Central memory CD8-positive, alpha-beta T cell (primary cell): ENCODE measurements at regions not wholly inside any gene's neighbourhood (a gene's known extent, or its start where the extent isn't known, plus 50 kb on each side); places are given as distances from the start of the nearest gene placed in this dataset.

ENCODE experiments used
- ATAC-seq: fragments of 150-1000 bp; cut with Tn5 transposase; replicated peaks from 2 replicates; pipeline ENCODE4 v1.10.0; 2022; ENCODE audit warnings: mild to moderate bottlenecking, moderate FRiP score, moderate number of reproducible peaks; ENCODE audit not compliant: poor library complexity, severe bottlenecking; ENCODE audit errors: extremely low read depth
- DNase-seq, 2 donors: peaks; one replicate each; pipeline ENCODE4 v3.0.0; 2021; ENCODE audit warnings: low spot score in 2 of 2
- H3K27ac Mint-ChIP-seq: one replicate; pipeline ENCODE4 v1.8.0; 2022; ENCODE audit warnings: low read depth, mild to moderate bottlenecking, moderate library complexity, mixed read lengths
- H3K27me3 Mint-ChIP-seq: one replicate; pipeline ENCODE4 v1.8.0; 2022; ENCODE audit warnings: mixed read lengths
- H3K36me3 Mint-ChIP-seq: one replicate; pipeline ENCODE4 v1.8.0; 2022; ENCODE audit warnings: mild to moderate bottlenecking, moderate library complexity, mixed read lengths; ENCODE audit not compliant: insufficient read depth
- H3K4me1 Mint-ChIP-seq: one replicate; pipeline ENCODE4 v1.8.0; 2022; ENCODE audit warnings: mixed read lengths
- H3K4me3 Mint-ChIP-seq: one replicate; pipeline ENCODE4 v1.8.0; 2022; ENCODE audit warnings: mild to moderate bottlenecking, moderate library complexity, mixed read lengths
- H3K9me3 Mint-ChIP-seq: one replicate; pipeline ENCODE4 v1.8.0; 2022; ENCODE audit warnings: mixed read lengths

GRCh38 chr22:46061124-46061500 is 84.2 kb upstream of the WNT7B start:
- Mint-ChIP-seq H3K4me1 (peaks cover 33% of the 10 kb centered on the region), H3K4me3 (no peak overlapping the region), H3K27ac (no peak overlapping the region), H3K9me3 (no peaks in the 10 kb centered on the region), H3K36me3 (peaks cover 10% of the 10 kb centered on the region), H3K27me3 (no peaks in the 10 kb centered on the region)
- DNase-seq (no peak), ATAC-seq (no peak)

DNA sequence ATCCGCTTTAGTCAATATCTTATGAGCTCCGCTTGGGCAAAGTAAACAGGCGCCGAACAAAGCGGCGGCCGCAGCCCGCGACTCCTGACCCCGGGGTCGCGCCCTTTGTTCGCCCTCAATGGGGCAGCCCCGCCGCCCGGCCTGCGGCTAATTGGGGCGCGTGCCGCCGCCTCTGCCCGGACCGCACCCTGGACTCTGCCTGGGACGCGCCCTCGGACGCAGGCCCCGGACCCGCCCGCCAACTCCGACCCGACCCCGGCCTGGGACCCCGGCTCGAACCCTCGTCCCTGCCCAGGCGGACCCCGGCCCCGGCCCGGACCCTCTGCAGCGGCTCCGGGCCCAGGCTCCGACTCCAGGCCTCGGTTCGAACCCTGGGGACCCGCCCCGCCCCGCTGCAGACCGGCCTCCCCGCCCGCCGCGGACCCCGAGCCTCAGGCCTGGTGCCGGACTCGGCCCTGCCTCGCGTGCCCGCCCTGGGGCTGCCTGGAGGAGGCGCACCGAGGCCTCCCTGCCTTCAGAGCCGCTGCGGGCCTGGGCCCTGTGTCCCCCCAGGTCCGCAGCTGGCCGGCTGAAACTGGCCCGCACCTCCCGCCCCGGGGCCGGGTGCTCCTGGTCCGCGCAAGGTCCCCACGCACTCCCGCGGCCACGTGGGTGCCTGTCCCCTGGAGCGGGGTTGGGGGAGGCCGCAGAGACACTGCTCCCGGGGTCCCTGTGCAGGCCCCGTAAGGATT is 84.7 kb upstream of the WNT7B start:
- Mint-ChIP-seq H3K9me3 (no peaks in the 10 kb centered on the region), H3K4me3 (no peak overlapping the region), H3K27ac (no peak overlapping the region), H3K36me3 (peaks cover 9% of the 10 kb centered on the region), H3K4me1 (peaks cover 34% of the 10 kb centered on the region), H3K27me3 (no peaks in the 10 kb centered on the region)
- no peak for DNase-seq
- ATAC-seq: no peak

DNA sequence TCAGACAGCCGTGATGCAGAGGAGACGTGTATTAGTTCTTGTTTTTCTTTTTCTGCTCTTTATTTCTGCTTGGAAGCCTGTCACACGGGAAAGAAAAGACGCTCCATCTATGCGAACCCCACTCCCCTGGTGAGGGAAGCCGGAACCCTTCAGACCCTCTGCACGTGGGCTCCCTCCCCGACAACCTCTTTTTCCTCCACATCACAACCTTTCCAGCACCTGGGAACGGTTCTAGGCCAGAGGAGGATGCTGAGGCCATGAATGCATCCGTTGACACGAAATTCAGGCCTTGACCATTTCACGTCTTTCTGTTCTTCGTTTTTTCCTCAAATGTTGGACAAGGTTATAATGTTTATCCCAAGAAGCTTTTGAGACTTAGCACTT is 85.3 kb upstream of the WNT7B start:
- Mint-ChIP-seq H3K4me3 (no peak overlapping the region), H3K27me3 (no peaks in the 10 kb centered on the region), H3K4me1 (peaks cover 39% of the 10 kb centered on the region)

GRCh38 chr22:46062971-46063631 is 86.1 kb upstream of the WNT7B start:
- Mint-ChIP-seq H3K4me1 (peaks cover 35% of the 10 kb centered on the region), H3K27me3 (no peaks in the 10 kb centered on the region), H3K4me3 (no peak overlapping the region), H3K36me3 (peaks cover 9% of the 10 kb centered on the region), H3K9me3 (no peaks in the 10 kb centered on the region), H3K27ac (no peak overlapping the region)
- ATAC-seq (no peak), DNase-seq (no peak)

More for the DNA sequence above, 85.3 kb upstream of the WNT7B start:
- peaks cover 9% of the 10 kb centered on the region for H3K36me3 Mint-ChIP-seq
- no peak for ATAC-seq
- H3K9me3 Mint-ChIP-seq: no peaks in the 10 kb centered on the region
- H3K27ac Mint-ChIP-seq: no peak overlapping the region
- no peak for DNase-seq

GRCh38 chr22:46063846-46064227 is 86.5 kb upstream of the PPARA start:
- ATAC-seq (no peak), DNase-seq (no peak)
- Mint-ChIP-seq H3K4me3 (no peak overlapping the region), H3K9me3 (no peaks in the 10 kb centered on the region), H3K27me3 (no peaks in the 10 kb centered on the region), H3K36me3 (peaks cover 9% of the 10 kb centered on the region), H3K27ac (no peak overlapping the region), H3K4me1 (peaks cover 37% of the 10 kb centered on the region)

- Mint-ChIP-seq H3K36me3 (peaks cover 9% of the 10 kb centered on the region), H3K27ac (no peak overlapping the region), H3K4me1 (peaks cover 43% of the 10 kb centered on the region), H3K4me3 (no peak overlapping the region), H3K9me3 (no peaks in the 10 kb centered on the region), H3K27me3 (no peaks in the 10 kb centered on the region)
- no peak for DNase-seq
- no peak for ATAC-seq
Observed at GRCh38 chr22:46064228-46064965, 85.9 kb upstream of the PPARA start.

- ATAC-seq: no peak
- Mint-ChIP-seq H3K36me3 (peaks cover 9% of the 10 kb centered on the region), H3K27me3 (no peaks in the 10 kb centered on the region), H3K27ac (no peak overlapping the region), H3K4me1 (peaks cover 47% of the 10 kb centered on the region), H3K9me3 (no peaks in the 10 kb centered on the region), H3K4me3 (no peak overlapping the region)
- DNase-seq: no peak
Observed at GRCh38 chr22:46064966-46065666, 85.2 kb upstream of the PPARA start.

DNA sequence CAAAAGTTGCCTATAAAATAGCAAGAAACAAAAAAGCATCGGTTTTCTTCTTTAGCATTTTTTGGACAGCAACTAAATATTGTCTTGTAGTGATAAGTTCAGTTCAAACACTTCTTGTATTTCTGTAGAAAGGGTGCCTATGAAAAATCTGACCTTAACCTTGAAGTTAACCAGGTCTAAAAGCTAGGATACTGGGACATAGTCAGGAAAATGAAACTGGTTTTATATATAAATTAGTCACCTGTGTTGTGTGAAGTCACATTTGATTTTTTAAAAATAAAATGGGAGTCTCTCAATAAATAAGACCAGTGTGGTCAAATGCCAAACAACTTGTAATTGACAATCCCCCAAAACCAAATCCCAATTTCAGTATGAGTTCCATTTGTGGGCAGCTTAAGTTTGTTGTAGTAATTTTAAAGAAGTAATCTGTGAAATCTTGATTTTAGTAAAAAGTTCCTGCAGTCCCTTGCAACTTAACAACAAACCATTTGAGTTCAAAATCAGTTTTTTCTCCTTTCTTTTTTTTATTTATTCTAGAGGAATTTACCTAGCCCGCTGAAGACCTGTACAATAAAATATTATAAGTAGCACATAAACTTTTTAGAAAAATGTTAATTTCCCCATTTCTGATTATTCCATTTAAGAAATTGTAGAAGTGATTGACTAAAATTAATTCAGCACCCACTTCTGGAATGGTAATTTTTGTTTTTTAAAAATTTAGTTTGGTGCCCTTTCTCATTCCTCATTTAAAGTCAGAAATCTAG is 84.5 kb upstream of the PPARA start:
- ATAC-seq (no peak), DNase-seq (no peak)
- no peaks in the 10 kb centered on the region for H3K27me3 Mint-ChIP-seq
- H3K4me1 Mint-ChIP-seq: peaks cover 47% of the 10 kb centered on the region
- H3K36me3 Mint-ChIP-seq: peaks cover 9% of the 10 kb centered on the region
- no peak overlapping the region for H3K4me3 Mint-ChIP-seq
- H3K27ac Mint-ChIP-seq: no peak overlapping the region
- no peaks in the 10 kb centered on the region for H3K9me3 Mint-ChIP-seq

DNA sequence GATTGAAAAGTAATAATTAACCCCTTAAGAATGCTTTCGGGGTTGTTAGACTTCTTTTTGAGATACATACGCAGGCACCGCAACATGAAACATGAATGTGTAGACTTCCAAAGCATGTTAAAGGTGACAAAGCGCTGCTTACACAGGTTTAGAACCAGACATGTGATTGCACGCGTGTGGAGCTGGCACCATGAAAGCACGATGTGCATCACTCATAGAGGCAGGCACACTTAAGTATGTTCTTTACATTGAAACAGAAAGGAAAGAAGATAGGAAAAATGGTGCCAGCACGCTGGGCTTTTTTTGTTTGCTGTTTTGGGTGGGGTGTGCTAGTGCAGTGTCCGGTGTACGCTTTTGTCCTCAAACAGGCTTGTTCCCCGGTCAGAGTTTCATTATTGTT is 83.6 kb upstream of the PPARA start:
- Mint-ChIP-seq H3K27ac (no peak overlapping the region), H3K4me3 (no peak overlapping the region), H3K27me3 (no peaks in the 10 kb centered on the region), H3K36me3 (peaks cover 10% of the 10 kb centered on the region), H3K4me1 (peaks cover 47% of the 10 kb centered on the region), H3K9me3 (no peaks in the 10 kb centered on the region)
- DNase-seq (no peak), ATAC-seq (no peak)

DNA sequence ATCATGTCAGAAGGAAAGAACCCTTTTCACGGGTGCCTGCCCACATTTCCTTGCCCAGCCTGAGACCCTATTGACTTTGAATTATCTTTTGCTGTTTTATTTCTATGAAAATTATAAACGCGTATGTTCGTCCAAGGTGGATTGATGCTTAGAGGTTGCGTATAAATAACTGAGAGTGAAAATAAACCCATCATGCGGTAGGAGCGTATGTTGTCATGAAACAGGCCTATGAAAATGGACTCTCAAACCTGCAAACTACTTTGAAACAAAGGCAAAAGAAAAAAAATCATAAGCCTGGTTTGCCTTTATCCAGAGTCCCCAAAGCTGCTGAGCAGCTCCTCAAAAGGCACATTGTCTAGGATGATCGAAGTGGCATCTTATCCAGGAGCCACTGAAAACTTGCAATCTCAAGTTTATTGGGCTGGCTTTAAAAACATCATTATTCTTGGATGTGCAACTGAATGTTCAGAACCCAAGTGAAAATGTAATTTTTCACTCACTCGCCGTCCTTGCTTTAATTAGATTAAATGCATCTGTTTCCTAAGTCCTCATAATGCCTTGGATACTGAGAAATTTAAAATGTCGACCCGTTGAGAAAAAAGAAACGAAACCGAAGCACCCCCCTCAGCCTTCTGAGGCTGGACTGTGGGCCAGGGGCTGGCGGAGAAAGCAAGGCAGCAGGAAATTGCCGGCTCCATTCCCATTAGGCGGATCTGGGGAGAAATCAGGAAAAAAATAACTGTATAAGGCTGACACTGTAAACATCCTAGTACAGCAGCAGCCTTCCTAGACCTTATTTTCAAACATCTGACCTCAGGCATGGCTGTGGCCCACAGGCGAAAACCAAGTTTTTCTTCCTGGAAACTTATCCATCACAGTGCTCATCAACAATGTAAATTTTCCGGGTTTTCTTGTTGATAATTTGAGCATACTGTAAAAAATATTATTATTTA is 82.9 kb upstream of the PPARA start:
- H3K36me3 Mint-ChIP-seq: peaks cover 7% of the 10 kb centered on the region
- H3K27ac Mint-ChIP-seq: no peak overlapping the region
- H3K27me3 Mint-ChIP-seq: no peaks in the 10 kb centered on the region
- H3K4me1 Mint-ChIP-seq: peaks cover 43% of the 10 kb centered on the region
- H3K4me3 Mint-ChIP-seq: no peak overlapping the region
- ATAC-seq (no peak), DNase-seq (no peak)
- H3K9me3 Mint-ChIP-seq: no peaks in the 10 kb centered on the region

- Mint-ChIP-seq H3K27me3 (no peaks in the 10 kb centered on the region), H3K4me1 (peaks cover 44% of the 10 kb centered on the region), H3K4me3 (no peak overlapping the region), H3K9me3 (no peaks in the 10 kb centered on the region), H3K36me3 (peaks cover 4% of the 10 kb centered on the region), H3K27ac (no peak overlapping the region)
- ATAC-seq: no peak
- no peak for DNase-seq
Observed at GRCh38 chr22:46068181-46068592, 82.1 kb upstream of the PPARA start.
